Breast epithelium (tissue), 3 donors: ENCODE measurements at regions not wholly inside any gene's neighbourhood (a gene's known extent, or its start where the extent isn't known, plus 50 kb on each side); places are given as distances from the start of the nearest gene placed in this dataset.

Experiments used
- POLR2A ChIP-seq: fragments of 450-650 bp; IDR thresholded peaks from one replicate; pipeline ENCODE4 v1.6.1; 2016; ENCODE audit warnings: antibody characterized with exemption, mild to moderate bottlenecking, moderate library complexity
- POLR2AphosphoS5 ChIP-seq, 3 donors: sonication (generic); formaldehyde crosslinking; IDR thresholded peaks; one replicate each; pipeline ENCODE4 v1.6.1; 2017; ENCODE audit warnings: antibody characterized with exemption in 3 of 3
- TF ChIP-seq, protein P1 (sequence below), 3 donors: fragments of 450-650 bp; IDR thresholded peaks; one replicate each; pipeline ENCODE4 v1.5.1; 2016 to 2017; ENCODE audit warnings: antibody characterized with exemption in 3 of 3, mild to moderate bottlenecking in 3 of 3, moderate library complexity in 3 of 3

DNA sequence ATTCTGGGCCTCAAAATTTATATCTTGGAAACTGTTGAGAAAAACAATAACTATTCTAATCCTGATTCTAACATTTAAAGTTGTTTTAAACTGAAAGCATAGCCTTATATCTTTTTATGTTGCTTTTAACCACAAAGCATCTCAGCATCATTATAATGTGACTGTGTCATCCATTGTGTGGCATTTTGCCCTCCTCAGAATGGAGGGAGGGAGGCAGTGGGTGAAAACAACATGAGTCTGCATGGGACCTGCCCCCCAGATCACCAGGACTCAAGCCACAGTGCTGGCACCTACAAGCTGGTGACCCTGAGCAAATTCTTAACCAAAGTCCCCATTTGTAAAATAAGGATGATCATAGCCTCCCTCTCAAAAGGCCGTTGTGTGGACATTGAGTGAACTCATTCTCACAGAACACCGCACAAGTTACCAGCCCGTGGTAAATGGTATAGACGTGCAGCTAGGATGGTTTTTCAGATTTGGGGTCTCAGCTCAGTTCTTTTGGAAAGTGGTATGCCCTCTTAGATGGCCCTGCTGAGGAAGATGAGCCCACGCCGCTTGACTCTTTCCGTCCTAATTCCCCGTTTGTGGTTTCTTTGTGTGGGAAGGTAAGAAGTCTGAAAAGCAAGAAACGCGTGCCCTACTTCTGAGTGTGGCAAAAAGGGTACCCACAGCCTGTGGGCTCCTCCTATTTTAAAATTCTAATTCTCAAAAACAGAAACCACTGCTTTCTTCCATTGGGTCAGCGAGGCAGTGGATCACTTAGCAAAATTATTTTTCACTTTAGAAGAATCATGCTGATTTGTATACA lies 305.0 kb upstream of the ID2 start:
- TF ChIP-seq, protein P1, sequence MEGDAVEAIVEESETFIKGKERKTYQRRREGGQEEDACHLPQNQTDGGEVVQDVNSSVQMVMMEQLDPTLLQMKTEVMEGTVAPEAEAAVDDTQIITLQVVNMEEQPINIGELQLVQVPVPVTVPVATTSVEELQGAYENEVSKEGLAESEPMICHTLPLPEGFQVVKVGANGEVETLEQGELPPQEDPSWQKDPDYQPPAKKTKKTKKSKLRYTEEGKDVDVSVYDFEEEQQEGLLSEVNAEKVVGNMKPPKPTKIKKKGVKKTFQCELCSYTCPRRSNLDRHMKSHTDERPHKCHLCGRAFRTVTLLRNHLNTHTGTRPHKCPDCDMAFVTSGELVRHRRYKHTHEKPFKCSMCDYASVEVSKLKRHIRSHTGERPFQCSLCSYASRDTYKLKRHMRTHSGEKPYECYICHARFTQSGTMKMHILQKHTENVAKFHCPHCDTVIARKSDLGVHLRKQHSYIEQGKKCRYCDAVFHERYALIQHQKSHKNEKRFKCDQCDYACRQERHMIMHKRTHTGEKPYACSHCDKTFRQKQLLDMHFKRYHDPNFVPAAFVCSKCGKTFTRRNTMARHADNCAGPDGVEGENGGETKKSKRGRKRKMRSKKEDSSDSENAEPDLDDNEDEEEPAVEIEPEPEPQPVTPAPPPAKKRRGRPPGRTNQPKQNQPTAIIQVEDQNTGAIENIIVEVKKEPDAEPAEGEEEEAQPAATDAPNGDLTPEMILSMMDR (IDR thresholded peaks at IDR 0.05): no peak
- no peak for TF ChIP-seq POLR2A
- no peak for TF ChIP-seq POLR2AphosphoS5 (IDR thresholded peaks at IDR 0.05)
